ENCODE measurements at regions not wholly inside any gene's neighbourhood (a gene's known extent, or its start where the extent isn't known, plus 50 kb on each side); places are given as distances from the start of the nearest gene placed in this dataset.
"Not testable (repeated sequence)": the region's sequence is repeated elsewhere in the genome, so short reads cannot be mapped to it uniquely, and the experiment has no call there.

DNA sequence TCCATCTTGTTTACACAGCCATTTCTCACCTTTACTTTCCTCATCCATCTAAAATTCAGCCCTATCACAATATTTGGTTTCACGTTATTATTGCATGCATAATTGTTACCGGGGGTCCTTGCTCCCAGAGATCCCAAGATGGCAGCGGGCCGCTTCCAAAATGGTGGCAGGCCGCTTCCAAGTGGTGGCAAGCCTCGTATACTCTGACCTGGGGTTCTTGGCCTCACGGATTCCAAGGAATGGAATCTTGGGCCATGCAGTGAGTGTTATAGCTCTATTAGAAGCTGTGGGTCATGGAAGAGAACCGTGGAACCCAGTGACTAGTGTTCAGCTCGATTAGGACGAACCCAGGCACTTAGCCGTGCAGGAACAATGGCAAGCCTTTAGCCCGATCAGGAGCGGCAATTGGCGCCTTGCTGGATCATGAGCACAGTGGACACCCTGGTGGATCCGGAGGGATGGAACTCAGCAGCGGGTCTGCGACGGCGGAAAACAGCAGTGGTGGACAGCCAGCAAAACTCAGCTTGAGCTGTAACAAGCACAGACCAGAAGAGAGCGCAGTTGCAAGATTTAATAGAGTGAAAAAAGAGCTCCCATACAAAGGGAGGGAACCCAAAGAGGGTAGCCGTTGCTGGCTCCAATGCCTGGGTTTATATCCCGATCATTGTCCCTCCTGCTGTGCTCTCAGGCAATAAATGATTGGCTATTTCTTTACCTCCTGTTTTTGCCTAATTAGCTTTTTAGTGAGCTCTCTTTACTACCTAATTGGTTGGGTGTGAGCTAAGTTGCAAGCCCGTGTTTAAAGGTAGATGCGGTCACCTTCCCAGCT is 756.2 kb upstream of the CTNND2 start:
- H3K27me3 Mint-ChIP-seq, CTCF ChIA-PET, H3K4me3 Mint-ChIP-seq, H3K27ac Mint-ChIP-seq, H3K4me1 Mint-ChIP-seq, H3K36me3 Mint-ChIP-seq, DNase-seq: not testable (repeated sequence)
- H3K9me3 Mint-ChIP-seq, result peaks cover 35% of the 10 kb centered on the region

DNA sequence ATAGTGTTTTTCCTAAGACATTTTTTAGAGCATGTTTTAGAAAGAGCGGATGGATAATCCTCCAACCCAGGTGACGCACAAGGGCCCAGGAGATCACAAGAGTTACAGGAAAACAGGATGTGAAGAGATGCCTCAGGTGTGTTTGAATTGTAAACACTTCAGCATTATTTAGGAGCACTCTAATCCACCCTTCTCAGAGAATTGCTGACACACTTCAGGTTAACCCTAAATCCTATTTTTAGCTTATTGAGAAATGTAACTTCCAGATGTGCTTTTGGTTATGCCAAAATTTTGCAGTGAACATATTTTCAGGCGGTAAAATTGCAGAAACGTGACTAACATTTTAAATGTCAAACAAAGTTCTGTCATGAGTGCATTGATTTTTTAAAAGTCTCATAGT is 755.4 kb upstream of the CTNND2 start:
- CTCF ChIA-PET, result no interaction called here
- Mint-ChIP-seq H3K27me3 (no peaks in the 10 kb centered on the region), H3K9me3 (peaks cover 28% of the 10 kb centered on the region)

DNA sequence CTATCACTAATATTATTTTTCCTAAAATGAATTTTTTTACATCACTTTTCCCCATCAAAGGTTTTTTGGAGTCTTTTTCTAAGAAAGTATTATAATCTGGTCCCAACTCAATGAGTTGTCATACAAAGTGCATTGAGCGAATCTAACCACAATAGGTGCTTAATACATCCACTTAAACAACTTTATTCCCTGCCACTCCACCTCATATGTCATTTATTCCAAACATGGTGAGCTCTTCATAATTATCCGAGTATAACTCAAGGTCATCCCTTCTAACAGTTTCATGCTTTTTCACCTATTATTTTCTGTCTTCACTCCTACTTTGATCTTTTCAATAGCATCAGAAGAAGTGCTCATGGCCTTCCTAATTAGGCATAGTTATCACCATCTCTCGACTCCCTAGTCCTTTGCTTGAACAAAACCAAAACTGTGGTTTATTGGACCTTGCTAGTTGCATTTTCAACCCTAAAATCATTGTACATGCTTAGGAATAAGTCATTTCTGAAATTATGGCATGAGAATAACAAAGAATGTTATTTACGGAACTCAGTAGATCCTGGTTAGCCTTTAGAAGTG is 754.7 kb upstream of the CTNND2 start:
- Mint-ChIP-seq H3K4me3 (no peak overlapping the region), H3K27ac (no peak overlapping the region), H3K9me3 (peaks cover 22% of the 10 kb centered on the region), H3K36me3 (no peaks in the 10 kb centered on the region), H3K4me1 (no peaks in the 10 kb centered on the region), H3K27me3 (no peaks in the 10 kb centered on the region)
- CTCF ChIA-PET, result no interaction called here
- DNase-seq, result no peak

More for the DNA sequence above, 755.4 kb upstream of the CTNND2 start:
- Mint-ChIP-seq H3K4me3 (no peak overlapping the region), H3K36me3 (no peaks in the 10 kb centered on the region), H3K4me1 (no peaks in the 10 kb centered on the region), H3K27ac (no peak overlapping the region)
- DNase-seq, result no peak

DNA sequence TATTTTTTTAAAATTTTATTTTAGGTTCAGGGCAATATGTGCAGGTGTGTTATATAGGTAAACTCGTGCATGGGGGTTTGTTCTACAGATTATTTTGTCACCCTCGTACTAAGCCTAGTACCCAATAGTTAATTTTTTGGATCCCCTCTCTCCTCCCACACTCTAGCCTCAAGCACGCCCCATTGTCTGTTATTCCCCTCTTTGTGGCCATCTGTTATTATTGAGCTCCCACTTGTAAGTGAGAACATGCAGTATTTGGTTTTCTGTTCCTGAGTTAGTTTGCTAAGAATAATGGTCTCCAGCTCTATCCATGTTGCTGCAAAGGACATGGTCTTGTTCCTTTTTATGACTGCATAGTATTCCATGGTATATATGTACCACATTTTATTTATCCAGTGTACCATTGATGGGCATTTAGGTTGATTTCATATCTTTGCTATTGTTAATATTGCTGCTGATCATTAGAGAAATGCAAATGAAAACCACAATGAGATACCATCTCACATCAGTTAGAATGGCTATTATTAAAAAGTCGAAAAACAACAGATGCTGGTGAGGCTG is 753.7 kb upstream of the CTNND2 start:
- H3K4me1 Mint-ChIP-seq, result not testable (repeated sequence)

DNA sequence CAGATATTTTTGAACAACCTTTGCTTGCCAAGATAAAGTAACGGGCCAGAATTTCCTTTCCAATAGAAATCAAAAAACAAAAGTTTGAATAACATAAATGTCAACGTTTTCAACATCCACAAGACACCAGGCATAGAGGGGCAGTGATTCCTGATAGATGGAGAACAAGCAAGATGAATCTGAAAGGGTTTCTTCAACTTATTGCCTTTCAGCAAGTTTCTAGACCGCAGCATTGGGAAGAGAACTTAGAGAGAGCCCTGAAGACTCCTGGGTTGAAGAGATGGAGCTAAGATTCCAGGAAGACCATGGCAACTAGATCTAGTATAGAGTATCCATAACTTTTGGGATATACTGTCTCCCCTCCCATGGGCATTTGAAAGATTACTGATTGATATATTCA is 751.4 kb upstream of the CTNND2 start:
- no peak for DNase-seq
- Mint-ChIP-seq H3K4me1 (no peaks in the 10 kb centered on the region), H3K27me3 (no peaks in the 10 kb centered on the region), H3K4me3 (no peak overlapping the region), H3K36me3 (no peaks in the 10 kb centered on the region), H3K27ac (no peak overlapping the region), H3K9me3 (peaks cover 25% of the 10 kb centered on the region)
- CTCF ChIA-PET, result no interaction called here

More for the DNA sequence above, 753.7 kb upstream of the CTNND2 start:
- H3K9me3 Mint-ChIP-seq, result peaks cover 22% of the 10 kb centered on the region
- H3K4me3 Mint-ChIP-seq, H3K27me3 Mint-ChIP-seq, DNase-seq, CTCF ChIA-PET, H3K27ac Mint-ChIP-seq, H3K36me3 Mint-ChIP-seq: not testable (repeated sequence)

DNA sequence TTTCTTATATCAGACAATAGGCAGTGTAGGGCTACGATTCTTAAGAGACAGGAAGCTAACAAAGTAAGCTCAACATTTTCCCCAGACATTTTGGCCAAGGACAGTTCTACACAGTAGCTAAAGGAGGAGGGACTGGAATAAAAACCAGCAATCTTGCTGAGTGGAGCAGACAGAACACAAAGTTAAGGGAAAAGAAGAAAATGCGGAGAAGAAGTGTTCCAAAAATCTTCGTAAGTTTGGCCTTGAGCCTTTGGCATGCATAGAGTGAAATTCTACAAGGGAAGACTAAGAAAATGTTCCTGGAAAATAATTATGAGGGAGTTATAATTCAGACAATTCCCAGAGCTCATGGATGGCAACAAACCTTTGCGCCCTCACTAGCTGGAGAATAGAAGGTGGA is 748.0 kb upstream of the CTNND2 start:
- DNase-seq, result no peak
- H3K4me3 Mint-ChIP-seq, result no peak overlapping the region
- H3K36me3 Mint-ChIP-seq, result no peaks in the 10 kb centered on the region
- CTCF ChIA-PET, result no interaction called here
- peaks cover 20% of the 10 kb centered on the region for H3K9me3 Mint-ChIP-seq
- no peaks in the 10 kb centered on the region for H3K27me3 Mint-ChIP-seq
- H3K27ac Mint-ChIP-seq, result no peak overlapping the region
- no peaks in the 10 kb centered on the region for H3K4me1 Mint-ChIP-seq

DNA sequence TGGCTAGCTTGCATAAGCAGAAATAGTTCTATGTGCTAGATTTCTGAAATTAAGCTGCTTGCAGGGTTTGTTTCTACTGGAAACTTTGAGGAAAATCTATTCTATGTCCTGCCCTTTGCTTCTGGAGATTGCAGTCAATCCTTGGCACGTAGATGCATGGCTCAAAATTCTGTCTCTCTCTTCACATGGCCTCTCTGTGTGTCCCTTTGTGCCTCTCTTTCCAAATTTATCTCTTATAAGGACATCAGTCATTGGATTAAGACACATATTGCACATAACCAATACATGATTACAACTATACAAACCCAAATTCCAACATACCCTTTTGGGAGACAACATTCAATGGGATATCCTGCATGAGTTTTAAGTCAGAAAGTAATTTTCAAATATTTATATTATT is 744.3 kb upstream of the CTNND2 start:
- Mint-ChIP-seq H3K4me1 (no peaks in the 10 kb centered on the region), H3K27me3 (no peaks in the 10 kb centered on the region), H3K9me3 (peaks cover 19% of the 10 kb centered on the region), H3K4me3 (no peak overlapping the region), H3K36me3 (no peaks in the 10 kb centered on the region), H3K27ac (no peak overlapping the region)
- DNase-seq, result no peak
- CTCF ChIA-PET, result no interaction called here

DNA sequence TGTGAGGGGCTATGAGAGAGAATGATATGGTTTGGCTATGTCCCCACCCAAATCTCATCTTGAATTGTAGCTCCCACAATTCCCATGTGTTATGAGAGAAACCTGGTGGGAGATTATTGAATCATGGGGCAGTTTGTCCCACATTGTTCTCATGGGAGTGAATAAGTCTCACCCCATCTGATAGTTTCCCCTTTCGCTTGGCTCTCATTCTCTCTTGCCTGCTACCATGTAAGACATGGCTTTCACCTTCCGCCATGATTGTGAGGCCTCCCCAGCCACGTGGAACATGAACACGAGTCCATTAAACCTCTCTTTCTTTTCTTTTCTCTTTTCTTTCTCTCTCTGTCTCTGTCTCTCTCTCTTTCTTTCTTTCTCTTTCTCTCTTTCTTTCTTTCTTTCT is 743.4 kb upstream of the CTNND2 start:
- H3K9me3 Mint-ChIP-seq, result peaks cover 13% of the 10 kb centered on the region
- no peak overlapping the region for H3K27ac Mint-ChIP-seq
- no peaks in the 10 kb centered on the region for H3K36me3 Mint-ChIP-seq
- no peak for DNase-seq
- H3K4me1 Mint-ChIP-seq, result no peaks in the 10 kb centered on the region
- CTCF ChIA-PET, result no interaction called here
- no peak overlapping the region for H3K4me3 Mint-ChIP-seq
- no peaks in the 10 kb centered on the region for H3K27me3 Mint-ChIP-seq

DNA sequence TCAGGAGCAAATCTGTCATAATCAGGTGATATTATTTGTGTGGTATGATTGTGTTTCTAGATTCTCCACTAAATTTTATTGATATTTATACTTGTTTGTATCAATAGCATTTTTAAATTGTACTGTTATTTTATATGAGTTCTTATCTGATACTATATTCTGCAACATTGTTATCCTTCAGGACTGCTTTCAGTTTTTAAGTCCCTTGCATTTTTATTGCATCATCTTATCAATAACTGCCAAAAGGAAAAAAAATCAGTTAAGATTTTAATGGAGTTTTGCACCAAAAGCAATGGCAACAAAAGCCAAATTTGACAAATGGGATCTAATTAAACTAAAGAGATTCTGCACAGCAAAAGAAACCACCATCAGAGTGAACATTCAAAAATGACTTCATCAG is 741.3 kb upstream of the CTNND2 start:
- Mint-ChIP-seq H3K27me3 (no peaks in the 10 kb centered on the region), H3K27ac (no peak overlapping the region), H3K36me3 (no peaks in the 10 kb centered on the region), H3K4me3 (no peak overlapping the region), H3K4me1 (no peaks in the 10 kb centered on the region), H3K9me3 (peaks cover 8% of the 10 kb centered on the region)
- CTCF ChIA-PET, result no interaction called here
- no peak for DNase-seq

DNA sequence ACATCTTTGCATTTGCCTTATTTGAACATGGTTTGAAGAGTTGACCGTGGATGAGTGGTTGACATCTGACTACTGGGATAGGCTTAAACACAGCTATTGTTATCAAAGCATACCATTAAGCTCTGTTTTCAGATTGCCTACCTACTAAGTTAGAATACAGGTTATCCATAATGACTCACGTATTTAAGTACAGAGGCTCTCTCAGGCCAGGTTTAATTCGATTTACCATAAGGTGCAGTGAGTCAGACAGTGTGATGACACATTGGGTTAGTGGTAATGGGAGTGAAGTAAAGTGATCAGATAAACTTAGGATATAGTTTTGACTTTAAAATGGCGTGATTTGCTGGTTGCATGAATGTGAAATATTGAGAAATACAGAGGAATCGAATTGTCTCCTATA is 732.0 kb upstream of the CTNND2 start:
- Mint-ChIP-seq H3K27ac (no peak overlapping the region), H3K4me3 (no peak overlapping the region), H3K27me3 (no peaks in the 10 kb centered on the region), H3K36me3 (no peaks in the 10 kb centered on the region), H3K9me3 (peaks cover 23% of the 10 kb centered on the region), H3K4me1 (no peaks in the 10 kb centered on the region)
- no peak for DNase-seq
- CTCF ChIA-PET, result no interaction called here

DNA sequence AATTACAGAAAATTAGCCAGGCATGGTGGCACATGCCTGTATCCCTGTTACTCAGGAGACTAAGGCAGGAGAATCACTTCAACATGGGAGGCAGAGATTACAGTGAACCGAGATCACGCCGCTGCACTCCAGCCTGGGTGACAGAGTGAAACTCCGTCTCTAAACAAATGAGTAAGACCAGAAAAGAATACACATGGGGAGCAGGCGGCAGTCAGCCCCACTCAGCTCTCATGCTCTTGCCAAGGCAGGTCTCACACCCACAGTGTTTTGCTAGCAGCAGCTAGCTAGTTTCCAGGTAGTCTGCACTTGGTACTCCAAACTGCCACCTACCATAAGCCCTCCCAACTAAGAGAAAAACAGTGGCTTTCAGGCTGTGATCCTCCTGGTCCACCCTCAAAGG is 722.3 kb upstream of the CTNND2 start:
- H3K27me3 Mint-ChIP-seq, result no peaks in the 10 kb centered on the region
- CTCF ChIA-PET, result interaction anchor here (0.7 kb wide), 1 partner anchor 56 kb away, joined by 3 read pairs; no protein-coding TSS in a partner anchor
- no peak for DNase-seq
- no peak overlapping the region for H3K27ac Mint-ChIP-seq
- peaks cover 23% of the 10 kb centered on the region for H3K9me3 Mint-ChIP-seq
- no peaks in the 10 kb centered on the region for H3K36me3 Mint-ChIP-seq
- no peaks in the 10 kb centered on the region for H3K4me1 Mint-ChIP-seq
- no peak overlapping the region for H3K4me3 Mint-ChIP-seq

DNA sequence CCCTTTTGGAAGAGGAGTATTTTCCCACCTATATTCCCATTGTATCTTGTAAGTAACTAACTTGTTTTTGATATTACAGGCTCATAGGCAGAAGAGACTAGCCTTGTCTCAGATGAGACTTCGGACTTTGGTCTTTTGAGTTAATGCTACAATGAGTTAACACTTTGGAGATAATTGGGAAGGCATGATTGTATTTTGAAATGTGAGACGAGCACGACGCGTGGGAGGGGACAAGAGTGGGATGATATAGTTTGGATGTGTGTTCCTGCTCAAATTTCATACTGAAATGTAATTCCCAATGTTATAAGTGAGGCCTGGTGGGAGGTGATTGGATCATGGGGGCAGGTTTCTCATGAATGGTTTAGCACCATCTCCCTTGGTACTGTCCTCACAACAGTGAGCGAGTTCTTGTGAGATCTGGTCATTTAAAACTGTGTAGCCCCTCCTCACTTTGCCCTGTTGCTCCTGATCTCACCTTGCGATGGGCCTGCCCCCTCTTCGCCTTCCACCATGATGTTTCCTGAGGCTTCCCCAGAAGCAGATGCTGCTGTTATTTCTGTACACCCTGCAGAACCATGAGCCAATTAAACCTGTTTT is 721.5 kb upstream of the CTNND2 start:
- no peak overlapping the region for H3K27ac Mint-ChIP-seq
- H3K27me3 Mint-ChIP-seq, result no peaks in the 10 kb centered on the region
- CTCF ChIA-PET, result no interaction called here

DNA sequence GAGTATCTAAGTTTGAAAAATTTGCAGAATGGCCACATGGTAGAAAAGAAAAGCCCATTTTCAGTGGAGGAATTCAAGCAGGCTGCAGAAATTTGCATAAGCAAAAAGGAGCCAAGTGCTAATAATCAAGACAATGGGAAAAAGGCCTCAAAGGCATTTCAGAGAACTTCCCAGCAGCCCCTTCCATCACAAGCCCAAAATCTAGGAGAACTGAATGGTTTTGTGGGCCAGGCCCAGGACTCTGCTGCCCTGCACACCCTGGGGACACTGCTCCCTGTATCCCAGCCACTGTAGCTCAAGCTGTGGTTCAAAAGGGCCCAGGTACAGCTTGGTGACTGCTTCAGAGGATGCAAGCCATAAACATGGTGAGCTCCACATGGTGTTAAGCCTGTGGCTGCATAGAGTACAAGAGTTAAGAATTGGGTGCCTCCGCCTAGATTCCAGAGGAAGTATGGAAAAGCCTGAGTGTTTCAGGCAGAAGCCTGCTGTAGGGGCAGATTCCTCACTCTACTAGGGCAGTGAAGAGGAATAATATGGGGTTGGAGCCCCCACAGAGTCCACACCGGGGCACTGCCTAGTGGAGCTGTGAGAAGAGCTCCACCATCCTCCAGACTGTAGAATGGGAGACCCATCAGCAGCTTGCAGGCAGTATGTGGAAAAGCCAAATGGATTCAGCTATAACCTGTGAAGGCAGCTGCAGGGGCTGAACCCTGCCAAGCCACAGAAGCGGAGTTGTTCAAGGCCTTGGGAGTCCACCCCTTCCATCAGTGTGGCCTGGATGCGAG is 720.7 kb upstream of the CTNND2 start:
- Mint-ChIP-seq H3K36me3 (no peaks in the 10 kb centered on the region), H3K27me3 (no peaks in the 10 kb centered on the region), H3K27ac (no peak overlapping the region), H3K9me3 (peaks cover 23% of the 10 kb centered on the region), H3K4me3 (no peak overlapping the region), H3K4me1 (no peaks in the 10 kb centered on the region)
- CTCF ChIA-PET, result no interaction called here
- no peak for DNase-seq

More for the DNA sequence above, 721.5 kb upstream of the CTNND2 start:
- no peaks in the 10 kb centered on the region for H3K4me1 Mint-ChIP-seq
- no peak overlapping the region for H3K4me3 Mint-ChIP-seq
- H3K9me3 Mint-ChIP-seq, result peaks cover 23% of the 10 kb centered on the region
- no peak for DNase-seq
- no peaks in the 10 kb centered on the region for H3K36me3 Mint-ChIP-seq

DNA sequence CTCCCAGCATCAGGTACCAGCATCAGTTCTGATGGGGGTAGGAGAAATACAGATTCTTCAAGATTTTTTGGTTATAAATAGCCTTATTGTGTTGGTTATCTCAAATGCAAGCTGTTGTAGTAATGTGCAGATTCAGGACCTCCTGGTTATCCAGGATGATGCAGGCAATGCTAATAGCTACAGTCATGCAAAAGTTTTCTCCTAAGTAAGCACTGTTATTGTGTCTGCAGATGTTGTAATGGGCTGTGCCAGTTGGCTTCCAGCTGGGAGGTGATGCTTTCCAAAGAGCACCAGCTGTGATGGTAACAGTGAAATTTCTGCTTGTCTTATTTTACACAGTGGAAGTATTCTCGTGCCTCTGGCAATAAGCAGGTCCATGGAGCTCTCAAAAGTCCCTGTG is 719.2 kb upstream of the CTNND2 start:
- Mint-ChIP-seq H3K27me3 (no peaks in the 10 kb centered on the region), H3K4me3 (no peak overlapping the region), H3K4me1 (no peaks in the 10 kb centered on the region), H3K27ac (no peak overlapping the region), H3K36me3 (no peaks in the 10 kb centered on the region), H3K9me3 (peaks cover 23% of the 10 kb centered on the region)
- CTCF ChIA-PET, result no interaction called here
- DNase-seq, result no peak
